ENCODE measurements at regions not wholly inside any gene's neighbourhood (a gene's known extent, or its start where the extent isn't known, plus 50 kb on each side); places are given as distances from the start of the nearest gene placed in this dataset.

- TF ChIP-seq EP300 (conservative IDR thresholded peaks at IDR 0.05; ENCODE audit: poor library complexity, severe bottlenecking) (no peak), EZH2 (IDR thresholded peaks at IDR 0.05; ENCODE audit: borderline replicate concordance, insufficient read depth, low read length, poor library complexity, severe bottlenecking) (no peak), CTCF (IDR thresholded peaks at IDR 0.05; ENCODE audit: poor library complexity, severe bottlenecking) (no peak)
Measured at GRCh38 chr5:87081016-87081415, 186.7 kb upstream of the RASA1 start.

All from neural cell (in vitro differentiated cells).